Activated gamma-delta T cell treated with Interleukin-2 at 50 U/mL for 16 hours (primary cell): ENCODE measurements at regions not wholly inside any gene's neighbourhood (a gene's known extent, or its start where the extent isn't known, plus 50 kb on each side); places are given as distances from the start of the nearest gene placed in this dataset.
"Not testable (repeated sequence)": the region's sequence is repeated elsewhere in the genome, so short reads cannot be mapped to it uniquely, and the experiment has no call there.

Experiments used
- DNase-seq: peaks from one replicate; pipeline ENCODE4 v3.0.0-alpha.2; 2020

DNA sequence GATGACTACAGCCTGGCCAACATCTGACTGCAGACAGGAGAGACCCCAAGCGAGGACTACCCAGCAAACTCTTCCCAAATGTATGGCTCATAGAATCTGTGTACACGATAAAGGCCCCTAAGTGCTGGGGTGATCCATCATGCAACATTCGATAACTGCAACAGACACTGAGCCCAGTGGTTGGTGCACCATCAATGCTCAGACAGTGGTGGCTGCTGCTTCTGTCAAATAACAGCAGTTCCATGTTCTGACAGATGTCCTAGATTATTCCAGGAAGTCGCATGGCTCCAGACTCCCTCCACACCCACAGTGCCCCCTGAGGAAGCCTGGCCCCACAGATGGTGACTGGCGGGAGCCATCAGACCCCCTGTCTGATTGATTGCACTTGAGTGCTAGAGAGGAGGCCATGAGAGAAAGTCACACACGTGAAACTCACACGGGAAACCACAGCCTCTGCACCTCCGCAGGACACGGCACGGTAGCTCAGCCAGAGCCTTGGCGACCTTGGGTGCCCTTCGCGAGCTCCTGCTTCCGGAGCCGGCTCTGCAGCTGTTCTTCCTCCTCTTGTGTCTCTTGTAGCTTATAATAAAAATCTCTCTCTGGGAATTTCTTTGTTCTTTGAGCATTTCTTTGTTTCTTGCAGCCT, 1155.9 kb downstream of the TBC1D22A start:
- peak; percentile 66 for DNase-seq

DNA sequence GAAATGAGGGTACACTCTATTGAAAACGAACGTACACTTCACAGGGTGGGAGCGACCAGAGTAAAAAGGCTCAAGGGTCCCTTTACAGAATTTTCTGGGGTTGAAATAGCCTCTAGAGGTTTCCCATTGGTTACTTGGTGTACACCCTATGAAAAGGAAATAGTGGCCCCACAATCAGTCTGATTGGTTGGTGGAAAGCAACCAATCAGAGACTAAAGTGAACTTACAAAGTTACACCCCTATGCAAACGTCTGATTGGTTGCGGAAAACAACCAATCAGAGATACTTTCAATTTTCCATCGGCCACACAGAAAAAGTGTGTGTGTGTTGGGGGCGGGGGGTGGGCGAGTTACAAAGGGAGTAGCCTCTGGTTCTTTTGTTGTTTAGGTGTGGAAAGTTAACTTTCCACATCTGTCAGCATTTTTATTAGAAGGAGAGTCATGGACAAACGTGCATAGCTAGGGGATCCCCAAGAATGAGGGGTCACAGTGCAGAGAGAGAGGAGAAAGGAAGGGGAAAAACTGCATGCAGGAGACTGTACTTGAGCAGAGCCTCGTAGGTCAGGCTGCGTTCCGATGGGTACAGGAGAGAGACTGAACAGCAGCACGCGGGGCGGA, 1152.1 kb downstream of the TBC1D22A start:
- no peak for DNase-seq

DNA sequence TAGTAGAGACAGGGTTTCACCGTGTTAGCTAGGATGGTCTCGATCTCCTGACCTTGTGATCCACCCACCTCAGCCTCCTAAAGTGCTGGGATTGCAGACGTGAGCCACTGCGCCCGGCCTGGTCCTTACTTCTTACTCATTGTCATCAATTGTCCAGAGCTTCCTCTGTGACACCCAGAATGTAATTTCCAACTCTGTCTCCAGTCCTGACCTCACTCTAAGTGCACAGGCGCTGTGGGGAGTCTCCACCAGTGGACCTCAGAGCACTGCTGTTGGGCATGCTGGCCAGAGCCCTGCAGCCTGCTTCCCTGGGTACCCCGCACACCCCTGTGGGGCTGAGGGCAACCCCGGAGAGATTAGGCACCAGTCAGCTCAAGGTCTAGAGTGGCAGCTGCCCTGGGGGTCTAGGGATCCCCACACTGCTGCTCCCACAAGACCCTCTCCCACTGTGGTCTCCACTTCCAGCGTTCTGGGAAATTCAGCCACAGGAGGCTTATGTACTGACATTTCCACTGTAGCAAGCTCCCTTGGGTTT, 1140.3 kb downstream of the TBC1D22A start:
- DNase-seq = no peak

DNA sequence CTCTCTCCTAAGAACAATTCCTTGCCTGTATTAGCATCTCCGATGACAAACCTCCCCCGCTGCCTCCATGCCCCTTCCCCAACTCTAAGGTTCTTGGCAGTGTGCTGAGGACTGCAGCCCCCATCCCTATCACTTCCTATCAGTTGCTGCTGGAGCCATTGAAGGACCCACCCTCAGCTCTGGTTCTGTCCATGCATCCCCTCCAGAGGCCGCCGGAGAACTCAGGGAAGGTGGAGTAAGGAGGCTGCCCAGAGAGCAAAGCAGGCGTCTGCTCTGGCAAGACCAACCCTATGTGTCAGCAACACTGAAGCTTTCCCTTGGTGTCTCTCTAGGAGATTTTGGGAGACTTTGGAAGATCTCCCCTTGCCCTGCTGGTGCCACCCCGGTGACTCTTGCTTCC, 1139.5 kb downstream of the TBC1D22A start:
- no peak for DNase-seq

DNA sequence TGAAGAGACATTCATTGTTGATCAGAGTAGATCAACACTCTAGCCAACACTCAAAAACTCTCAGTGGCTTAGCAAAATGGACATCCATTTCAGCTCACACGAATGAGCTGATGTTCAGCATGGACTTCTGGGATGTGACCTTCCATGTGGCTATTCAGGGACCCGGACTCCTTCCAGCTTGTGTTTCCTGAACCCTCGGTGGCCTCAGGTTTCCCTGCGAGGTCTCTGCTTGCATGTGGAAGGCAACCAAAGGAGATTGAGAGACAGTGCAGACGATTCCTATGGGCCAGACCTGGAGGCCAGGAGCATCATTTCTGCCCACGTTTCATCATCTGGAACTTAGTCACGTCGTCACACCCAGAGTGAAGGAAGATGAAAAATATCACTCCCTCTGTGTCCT, 1137.4 kb downstream of the TBC1D22A start:
- DNase-seq = no peak

DNA sequence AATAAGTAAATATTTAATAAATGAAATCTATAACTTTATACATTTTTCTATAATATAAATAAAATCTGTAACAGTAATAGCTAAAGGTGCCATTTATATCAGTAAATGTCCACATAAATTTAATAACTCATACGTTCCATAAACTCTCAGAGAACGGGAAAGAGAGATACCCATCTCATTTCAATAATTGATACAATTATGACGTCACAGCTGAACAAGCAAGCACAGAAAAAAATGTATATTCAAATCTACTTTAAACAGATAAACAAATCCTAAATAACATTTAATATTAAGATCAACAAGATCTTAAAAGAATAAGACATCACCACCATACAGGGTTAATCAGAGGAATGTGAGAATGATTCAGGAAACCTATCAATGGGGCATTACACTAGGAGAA, 1136.5 kb downstream of the TBC1D22A start:
- DNase-seq = no peak

DNA sequence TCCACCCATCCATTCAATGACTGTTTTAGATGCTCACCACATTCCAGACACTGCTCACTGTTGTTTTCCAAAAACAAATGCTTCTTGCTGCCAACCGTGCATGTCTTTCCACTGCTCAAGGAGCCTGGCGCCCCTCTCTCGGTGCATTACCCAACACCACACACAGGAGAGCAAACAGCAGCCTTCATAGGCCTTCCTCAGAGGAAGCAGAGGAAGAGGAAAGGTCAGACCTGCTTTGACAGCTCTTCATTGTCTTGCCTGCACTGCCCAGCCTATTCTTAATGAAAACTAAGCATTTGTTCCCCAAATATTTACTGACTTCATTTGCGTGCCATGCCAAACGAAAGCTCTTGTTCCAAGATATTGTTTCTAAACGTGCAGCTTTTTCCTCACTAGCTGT, 1129.2 kb downstream of the TBC1D22A start:
- no peak for DNase-seq

DNA sequence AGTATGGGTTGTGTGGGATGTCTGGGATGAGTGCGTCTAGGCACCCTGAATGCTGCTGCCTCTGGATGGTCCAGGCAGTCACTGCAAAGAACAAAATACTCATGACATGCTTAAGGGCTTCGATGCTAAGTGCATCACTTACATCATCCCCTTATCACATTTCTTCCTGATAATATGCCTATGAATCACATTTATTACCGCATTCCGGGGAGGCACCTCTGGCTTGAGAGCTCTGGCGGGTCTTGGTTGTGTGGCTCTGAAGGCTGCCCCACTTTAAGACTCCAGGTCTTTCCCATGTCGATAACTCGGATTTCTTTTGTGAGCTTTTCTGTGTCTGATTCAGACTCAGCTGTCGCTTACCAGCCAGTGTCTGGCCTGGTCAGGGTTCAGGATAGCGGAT, 1126.4 kb downstream of the TBC1D22A start:
- DNase-seq = no peak

DNA sequence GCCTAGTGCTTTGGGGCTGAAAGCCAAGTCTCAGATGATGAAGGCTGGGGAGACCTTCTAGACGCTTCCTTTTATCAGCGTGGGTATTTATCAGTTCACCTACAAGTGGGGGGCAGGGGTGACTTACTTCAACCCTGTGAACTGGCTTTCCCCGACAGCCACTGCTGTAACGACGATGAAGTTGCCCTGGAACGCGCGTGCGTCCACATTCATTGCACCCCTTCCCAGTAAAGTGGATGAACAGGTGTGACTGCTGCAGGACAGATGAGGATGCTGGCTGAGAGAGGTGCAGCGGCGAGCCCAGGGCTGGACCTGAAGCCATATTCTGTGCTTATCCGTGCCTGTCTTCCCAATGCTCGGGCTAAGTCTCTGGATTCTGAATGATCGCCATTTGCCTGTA, 1122.3 kb downstream of the TBC1D22A start:
- no peak for DNase-seq

DNA sequence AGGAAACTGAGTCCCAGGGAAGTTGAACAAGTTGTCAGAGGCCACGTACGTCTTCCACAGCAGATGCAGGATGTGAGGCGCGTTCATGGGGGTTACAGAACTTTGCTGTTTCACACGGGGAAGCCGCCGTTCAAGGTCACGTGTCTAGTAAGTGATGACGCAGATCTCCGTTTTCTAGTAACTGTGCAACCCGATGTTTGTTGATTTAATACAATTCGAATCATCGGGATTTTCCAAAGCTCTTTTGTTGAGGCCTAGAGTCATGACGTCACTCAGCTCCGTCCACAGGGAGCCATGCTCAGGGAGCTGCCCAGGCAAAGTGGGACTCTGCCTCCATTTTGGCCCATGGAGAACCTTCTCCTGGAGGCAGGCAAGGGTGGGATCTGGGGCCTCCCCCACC, 1121.8 kb downstream of the TBC1D22A start:
- no peak for DNase-seq

DNA sequence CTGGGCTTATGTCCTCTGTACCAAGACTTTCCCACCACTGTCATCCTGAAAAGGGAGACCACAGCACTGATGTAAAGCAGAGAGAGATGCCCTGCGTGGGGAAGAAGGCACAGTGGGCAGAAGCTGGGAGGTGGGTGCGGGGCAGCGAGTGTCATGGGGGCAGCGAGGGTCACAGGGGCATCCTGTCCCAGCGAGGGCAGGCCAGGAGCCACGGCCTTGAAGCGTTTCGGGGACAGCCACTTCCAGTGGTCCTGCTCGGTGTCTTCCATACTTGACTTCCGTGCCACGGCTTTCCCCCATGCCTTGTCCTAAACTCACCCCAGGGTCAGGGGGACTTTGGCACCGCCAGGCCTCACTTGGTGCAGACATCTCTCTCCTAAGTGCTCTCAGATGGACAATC, 1121.3 kb downstream of the TBC1D22A start:
- DNase-seq = no peak

DNA sequence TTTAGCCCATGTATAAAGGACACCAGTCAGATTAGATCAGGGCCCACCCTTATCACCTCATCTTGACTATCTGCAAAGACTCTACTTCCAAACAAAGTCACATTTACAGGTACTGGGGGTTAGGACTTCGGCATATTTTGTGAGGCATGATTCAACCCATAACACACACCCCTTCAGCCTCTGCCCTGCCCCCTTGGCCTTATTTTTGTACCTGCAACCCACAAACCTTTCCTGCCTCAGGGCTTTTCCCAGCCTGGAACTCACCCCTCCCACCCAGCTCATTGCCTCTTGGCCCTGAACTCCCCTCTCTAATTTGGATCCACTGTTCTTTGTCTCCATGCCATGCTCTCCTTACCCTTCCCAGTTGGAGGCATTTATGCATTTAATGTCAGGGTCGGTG, 1116.9 kb downstream of the TBC1D22A start:
- no peak for DNase-seq

DNA sequence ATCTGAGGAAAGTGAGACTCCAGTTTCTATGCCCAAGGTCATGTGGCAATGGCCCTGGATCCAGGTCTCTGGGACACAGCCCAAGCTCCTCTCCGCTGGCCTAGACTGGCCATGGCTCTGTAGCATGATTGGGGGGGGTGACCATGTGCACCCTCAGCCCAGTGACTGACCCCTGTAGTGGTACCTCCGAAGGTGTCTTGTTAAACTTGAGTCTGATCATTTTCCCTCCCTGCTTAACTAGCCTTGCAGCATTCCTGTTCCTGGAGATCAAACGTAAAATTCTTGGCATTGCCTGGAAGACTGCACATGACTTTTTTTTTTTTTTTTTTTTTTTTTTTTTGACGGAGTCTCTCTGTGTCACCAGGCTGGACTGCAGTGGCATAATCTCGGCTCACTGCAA, 1116.0 kb downstream of the TBC1D22A start:
- no peak for DNase-seq

DNA sequence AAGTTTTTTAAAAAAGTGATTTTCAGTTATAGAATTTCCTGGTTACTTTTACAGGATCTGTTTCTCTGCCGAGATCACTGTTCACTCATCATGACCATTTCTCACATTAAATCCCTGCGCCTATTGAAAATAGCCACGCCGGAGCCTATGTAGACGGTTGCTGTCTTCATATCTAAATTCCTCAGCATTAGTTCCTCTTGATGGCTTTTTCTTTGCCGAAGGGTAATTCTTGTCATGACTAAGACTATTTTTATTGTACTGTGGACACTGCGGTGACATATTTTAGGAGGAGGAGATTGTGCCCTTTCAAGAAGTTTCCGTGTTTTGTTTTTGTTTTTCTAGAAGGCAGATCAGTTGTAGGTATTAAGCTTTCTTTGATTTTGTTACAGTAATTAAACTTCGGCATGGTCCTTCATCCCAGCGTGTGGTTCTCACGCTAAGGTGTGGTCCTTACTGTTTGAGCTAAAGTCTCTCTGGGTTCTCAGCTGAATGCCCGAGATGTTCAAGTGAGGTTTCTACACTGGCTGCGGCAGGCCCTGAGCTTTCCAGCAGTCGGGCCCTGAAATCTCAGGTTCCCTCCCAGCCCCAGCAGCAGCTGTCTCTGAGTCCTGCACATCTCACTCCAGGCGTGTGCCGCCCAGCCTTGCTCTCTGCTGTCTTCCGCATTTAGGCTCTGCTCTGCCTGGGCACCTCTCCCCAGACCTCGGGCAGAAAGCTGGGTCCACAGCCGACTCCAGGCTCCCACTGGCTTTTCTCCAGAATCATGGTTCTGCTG, 1110.5 kb downstream of the TBC1D22A start:
- DNase-seq = no peak

DNA sequence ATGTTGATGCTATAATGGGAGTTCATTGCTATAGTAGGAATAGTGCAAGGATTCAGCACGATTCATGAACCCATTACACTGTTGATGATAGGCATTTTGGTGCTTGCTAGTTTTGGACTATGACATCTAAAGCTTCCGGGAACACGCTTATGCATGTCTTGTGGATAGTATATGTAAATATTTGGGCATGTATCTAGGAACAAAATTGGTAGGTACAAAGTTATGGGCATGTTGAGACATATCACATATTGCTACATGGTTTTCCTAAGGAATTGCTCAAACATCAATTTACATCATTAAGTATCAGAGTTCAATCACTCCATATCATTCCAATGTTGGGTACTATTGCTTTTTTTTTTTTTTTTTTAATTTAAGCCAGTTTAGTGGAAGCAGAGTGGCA, 1103.2 kb downstream of the TBC1D22A start:
- DNase-seq = no peak

DNA sequence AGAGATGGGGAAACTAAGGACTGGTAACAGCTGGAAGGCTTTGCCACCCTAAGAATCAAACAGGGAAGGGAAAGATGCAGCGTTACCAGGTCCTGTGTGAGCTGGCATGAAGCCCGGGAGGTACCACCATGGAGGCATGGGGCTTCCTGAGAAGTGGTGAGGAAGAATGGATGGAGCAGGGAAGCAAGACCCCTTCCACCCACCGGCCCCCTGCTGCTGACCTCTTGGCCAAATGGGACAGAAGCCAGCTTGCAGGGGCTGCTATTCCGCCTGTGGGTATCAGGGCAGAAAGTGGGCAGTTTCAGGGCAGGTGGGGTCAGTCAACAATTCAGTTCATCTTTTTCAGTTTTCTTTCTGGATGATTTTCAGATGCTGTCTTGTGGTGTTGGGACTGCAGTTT, 1099.9 kb downstream of the TBC1D22A start:
- no peak for DNase-seq

DNA sequence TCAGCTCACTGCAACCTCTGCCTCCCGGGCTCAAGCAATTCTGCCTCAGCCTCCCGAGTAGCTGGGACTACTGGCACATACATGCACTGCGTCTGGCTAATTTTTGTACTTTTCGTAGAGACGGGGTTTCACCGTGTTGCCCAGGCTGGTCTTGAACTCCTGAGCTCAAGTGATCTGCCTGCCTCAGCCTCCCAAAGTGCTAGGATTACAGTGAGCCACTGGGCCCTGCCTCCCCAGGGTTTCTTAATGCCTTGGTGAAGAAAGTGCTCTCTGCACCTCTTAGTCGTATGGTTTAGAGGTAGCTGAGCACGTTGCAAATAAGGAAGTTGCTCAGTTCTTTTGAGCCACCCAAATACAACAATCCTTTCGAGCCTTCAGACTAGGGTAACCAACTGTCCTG, 1098.5 kb downstream of the TBC1D22A start:
- not testable (repeated sequence) for DNase-seq

DNA sequence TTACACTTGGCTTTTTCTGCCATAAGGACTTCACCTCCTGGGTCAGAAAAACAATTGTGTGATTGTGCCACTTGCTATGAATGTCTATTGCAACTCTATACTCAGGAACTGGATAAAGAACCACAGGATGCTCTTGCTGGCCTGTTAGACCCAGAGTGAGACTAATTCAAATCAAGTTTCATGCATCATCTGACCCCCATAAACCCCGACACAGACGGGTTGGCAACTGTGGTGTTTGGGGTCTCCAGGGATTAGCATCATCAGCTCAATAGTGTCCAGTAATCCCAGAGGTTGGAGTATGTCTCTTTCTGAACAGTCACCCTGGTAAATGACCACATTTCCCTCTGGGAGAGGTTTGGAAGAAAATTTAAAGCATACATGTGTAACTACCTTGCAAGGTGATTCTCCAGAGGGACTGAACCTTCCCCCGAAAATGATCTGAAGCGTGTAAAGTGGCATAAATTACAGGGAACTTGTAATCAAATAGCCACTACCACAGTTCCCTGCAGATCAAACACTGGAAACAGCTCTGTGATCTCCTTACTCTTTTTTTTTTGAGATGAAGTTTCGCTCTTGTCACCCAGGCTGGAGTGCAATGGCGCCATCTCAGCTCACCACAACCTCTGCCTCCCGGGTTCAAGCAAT, 1097.6 kb downstream of the TBC1D22A start:
- DNase-seq = no peak

DNA sequence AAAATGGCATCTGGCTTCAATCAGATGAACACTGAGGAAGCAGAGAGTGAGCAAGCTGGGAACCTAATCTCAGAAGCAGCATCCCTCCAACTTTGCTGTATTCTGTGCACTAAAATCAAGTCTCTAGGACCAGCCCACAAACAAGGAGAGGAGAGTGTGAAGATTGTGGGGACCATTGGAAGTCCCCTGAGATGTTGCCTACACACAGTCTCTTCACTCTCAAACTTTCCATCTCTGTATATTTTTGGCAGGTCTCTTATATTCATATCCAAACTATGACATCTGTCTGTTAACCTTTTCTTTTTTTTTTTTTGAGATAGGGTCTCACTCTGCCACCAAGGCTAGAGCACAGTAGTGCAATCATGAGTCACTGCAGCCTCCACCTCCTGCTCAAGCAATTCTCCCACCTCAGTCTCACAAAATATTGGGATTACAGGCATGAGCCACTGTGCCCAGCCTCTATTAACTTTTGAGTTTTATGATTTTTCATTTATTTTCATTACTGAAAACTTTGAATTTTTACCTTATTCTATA, 1096.4 kb downstream of the TBC1D22A start:
- no peak for DNase-seq

DNA sequence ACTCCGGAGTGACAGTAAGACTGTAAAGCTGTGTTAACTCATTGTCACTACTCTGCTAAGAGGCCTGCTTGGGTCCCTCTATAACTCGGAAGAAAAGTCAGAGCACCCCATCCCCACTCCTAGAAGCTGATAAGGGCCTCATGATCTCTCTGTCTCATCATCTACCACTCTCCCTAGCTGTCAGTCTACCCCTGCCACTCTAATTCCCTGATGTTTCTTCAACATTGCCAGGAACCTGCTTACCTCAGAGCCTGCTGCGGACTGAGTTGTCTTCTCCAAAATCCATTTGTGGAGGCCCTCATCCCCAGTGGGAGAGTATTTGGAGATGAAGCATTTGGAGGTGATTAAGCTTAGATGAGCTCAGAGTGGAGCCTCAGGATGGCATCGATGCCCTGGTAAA, 1092.2 kb downstream of the TBC1D22A start:
- DNase-seq = no peak

DNA sequence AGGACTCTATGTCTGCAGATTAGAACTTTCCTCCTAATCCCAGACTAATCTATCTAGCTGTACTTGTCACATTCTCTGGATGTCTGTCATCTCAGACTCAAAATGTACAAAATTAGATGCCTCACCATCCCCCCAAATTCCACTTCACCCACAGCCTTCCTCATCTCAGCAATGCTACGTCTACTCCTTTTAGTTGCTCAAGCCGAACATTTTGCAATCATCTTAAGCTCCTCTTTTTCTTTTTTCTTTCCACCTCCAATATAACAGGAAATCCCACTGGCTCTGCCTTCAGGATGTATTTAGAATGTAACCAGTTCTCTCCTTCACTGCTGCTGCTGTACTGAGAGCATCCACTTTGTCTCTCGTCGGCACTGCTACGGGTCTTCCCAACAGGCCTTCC, 1091.8 kb downstream of the TBC1D22A start:
- no peak for DNase-seq

DNA sequence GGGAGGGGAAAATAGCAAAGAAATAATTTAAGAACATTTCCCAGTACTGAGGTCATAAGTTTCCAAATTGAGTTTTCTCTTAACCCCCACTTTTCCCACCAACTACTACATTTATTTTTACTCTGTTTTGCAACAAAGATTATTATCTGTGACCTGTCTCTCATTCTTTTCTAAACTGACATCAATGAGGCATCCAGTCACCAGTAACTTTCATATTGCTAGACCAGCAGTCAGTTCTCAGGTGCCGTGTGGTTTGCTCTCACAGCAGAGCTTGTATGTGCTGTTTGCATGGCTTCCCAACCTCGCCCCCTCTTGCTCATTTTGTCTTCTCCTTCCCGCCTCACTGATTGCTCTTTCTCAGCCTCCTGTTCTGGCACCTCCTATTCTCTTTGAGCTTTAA, 1091.3 kb downstream of the TBC1D22A start:
- no peak for DNase-seq

DNA sequence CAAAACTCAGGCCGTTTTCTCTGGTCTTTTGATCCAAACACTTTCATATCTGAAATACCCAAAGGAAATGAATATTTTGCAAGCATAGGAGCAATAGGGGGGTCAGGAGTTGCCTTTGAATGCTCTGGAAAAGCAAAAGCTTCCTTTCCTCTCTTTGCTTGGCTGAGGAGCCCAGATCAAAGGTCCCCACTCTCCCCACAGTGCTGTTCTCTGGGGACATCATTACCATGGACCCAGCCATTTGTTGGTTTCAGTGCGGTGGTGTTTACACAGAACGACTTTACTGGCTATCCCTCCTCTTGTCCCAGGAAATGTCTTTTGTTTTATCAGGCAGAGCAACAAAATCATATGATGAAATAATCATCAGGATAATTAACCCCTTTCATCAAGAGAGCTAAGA, 1089.1 kb downstream of the TBC1D22A start:
- DNase-seq = no peak
